ENCODE measurements at regions not wholly inside any gene's neighbourhood (a gene's known extent, or its start where the extent isn't known, plus 50 kb on each side); places are given as distances from the start of the nearest gene placed in this dataset.
"Not testable (repeated sequence)": the region's sequence is repeated elsewhere in the genome, so short reads cannot be mapped to it uniquely, and the experiment has no call there.

- H3K9me2 ChIP-seq (replicated peaks; ENCODE audit: insufficient read depth, low read length); H3K79me2 ChIP-seq (ENCODE audit: low read length); DNase-seq; H3K27me3 ChIP-seq (ENCODE audit: low read length); H4K20me1 ChIP-seq (ENCODE audit: insufficient read depth, low read depth, low read length); H3K4me3 ChIP-seq (ENCODE audit: low read length); H2AFZ ChIP-seq (ENCODE audit: low read length); H3K4me2 ChIP-seq (ENCODE audit: low read depth, low read length, poor library complexity, severe bottlenecking); H3K36me3 ChIP-seq (ENCODE audit: insufficient read depth, low read length); H3K9ac ChIP-seq (ENCODE audit: low read length); H3K27ac ChIP-seq (ENCODE audit: low read length); H3K4me1 ChIP-seq (ENCODE audit: low read length); H3K9me3 ChIP-seq (ENCODE audit: low read length): not testable (repeated sequence)
These were observed 2655.5 kb upstream of the DEFB115 start for GRCh38 chr20:28602006-28602402.

GRCh38 chr20:28602403-28603217 is 2654.9 kb upstream of the DEFB115 start:
- not testable (repeated sequence) for H3K79me2 ChIP-seq (ENCODE audit: low read length); H3K9ac ChIP-seq (ENCODE audit: low read length); H3K4me3 ChIP-seq (ENCODE audit: low read length); H3K9me3 ChIP-seq (ENCODE audit: low read length); DNase-seq; H3K27ac ChIP-seq (ENCODE audit: low read length); H4K20me1 ChIP-seq (ENCODE audit: insufficient read depth, low read depth, low read length); H3K4me1 ChIP-seq (ENCODE audit: low read length); H3K4me2 ChIP-seq (ENCODE audit: low read depth, low read length, poor library complexity, severe bottlenecking); H3K27me3 ChIP-seq (ENCODE audit: low read length); H2AFZ ChIP-seq (ENCODE audit: low read length); H3K9me2 ChIP-seq (replicated peaks; ENCODE audit: insufficient read depth, low read length); H3K36me3 ChIP-seq (ENCODE audit: insufficient read depth, low read length)

- H3K9ac ChIP-seq (ENCODE audit: low read length); H2AFZ ChIP-seq (ENCODE audit: low read length); H3K4me3 ChIP-seq (ENCODE audit: low read length); H4K20me1 ChIP-seq (ENCODE audit: insufficient read depth, low read depth, low read length); DNase-seq; H3K79me2 ChIP-seq (ENCODE audit: low read length); H3K4me2 ChIP-seq (ENCODE audit: low read depth, low read length, poor library complexity, severe bottlenecking); H3K36me3 ChIP-seq (ENCODE audit: insufficient read depth, low read length); H3K27me3 ChIP-seq (ENCODE audit: low read length); H3K4me1 ChIP-seq (ENCODE audit: low read length); H3K9me2 ChIP-seq (replicated peaks; ENCODE audit: insufficient read depth, low read length); H3K27ac ChIP-seq (ENCODE audit: low read length); H3K9me3 ChIP-seq (ENCODE audit: low read length): not testable (repeated sequence)
These were observed 2654.3 kb upstream of the DEFB115 start for GRCh38 chr20:28603218-28603577.

DNA sequence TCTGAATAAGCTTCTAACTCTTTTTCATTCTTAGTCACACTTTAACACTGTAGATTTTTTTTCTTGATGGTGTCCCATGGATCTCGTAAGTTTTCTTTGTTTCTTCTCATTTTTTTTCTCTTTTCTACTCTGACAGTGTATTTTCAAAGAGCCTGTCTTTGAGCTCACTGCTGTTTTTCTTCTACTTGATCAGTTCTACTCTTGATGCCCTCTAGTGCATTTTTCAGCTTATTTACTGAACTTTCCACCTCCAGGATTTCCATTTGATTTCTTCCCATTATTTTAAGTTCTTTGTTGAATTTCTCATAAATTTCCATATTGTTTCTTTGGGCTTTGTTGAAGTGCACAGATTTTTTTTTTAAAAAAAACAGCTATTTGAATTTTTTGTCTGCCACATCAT is 2641.1 kb upstream of the DEFB115 start:
- H3K36me3 ChIP-seq (ENCODE audit: insufficient read depth, low read length): no peaks in the 10 kb centered on the region
- no peaks in the 10 kb centered on the region for H3K27me3 ChIP-seq (ENCODE audit: low read length)
- H3K4me2 ChIP-seq (ENCODE audit: low read depth, low read length, poor library complexity, severe bottlenecking): no peak overlapping the region

GRCh38 chr20:28619956-28620651 is 2637.4 kb upstream of the DEFB115 start:
- not testable (repeated sequence) for H2AFZ ChIP-seq (ENCODE audit: low read length); H3K4me1 ChIP-seq (ENCODE audit: low read length); H3K9me2 ChIP-seq (replicated peaks; ENCODE audit: insufficient read depth, low read length); H3K27me3 ChIP-seq (ENCODE audit: low read length); H3K27ac ChIP-seq (ENCODE audit: low read length); H3K79me2 ChIP-seq (ENCODE audit: low read length); DNase-seq; H4K20me1 ChIP-seq (ENCODE audit: insufficient read depth, low read depth, low read length); H3K9ac ChIP-seq (ENCODE audit: low read length); H3K4me2 ChIP-seq (ENCODE audit: low read depth, low read length, poor library complexity, severe bottlenecking); H3K4me3 ChIP-seq (ENCODE audit: low read length); H3K36me3 ChIP-seq (ENCODE audit: insufficient read depth, low read length)
- peaks cover 30% of the 10 kb centered on the region for H3K9me3 ChIP-seq (ENCODE audit: low read length)

More for the DNA sequence above, 2641.1 kb upstream of the DEFB115 start:
- H4K20me1 ChIP-seq (ENCODE audit: insufficient read depth, low read depth, low read length): no peaks in the 10 kb centered on the region
- H3K9me3 ChIP-seq (ENCODE audit: low read length): peaks cover 48% of the 10 kb centered on the region
- H3K79me2 ChIP-seq (ENCODE audit: low read length): no peaks in the 10 kb centered on the region
- no peak overlapping the region for H3K4me3 ChIP-seq (ENCODE audit: low read length)
- H3K27ac ChIP-seq (ENCODE audit: low read length): no peak overlapping the region
- no peak overlapping the region for H3K9ac ChIP-seq (ENCODE audit: low read length)
- H3K4me1 ChIP-seq (ENCODE audit: low read length): no peaks in the 10 kb centered on the region
- no peaks in the 10 kb centered on the region for H3K9me2 ChIP-seq (replicated peaks; ENCODE audit: insufficient read depth, low read length)
- no peak overlapping the region for H2AFZ ChIP-seq (ENCODE audit: low read length)
- no peak for DNase-seq

DNA sequence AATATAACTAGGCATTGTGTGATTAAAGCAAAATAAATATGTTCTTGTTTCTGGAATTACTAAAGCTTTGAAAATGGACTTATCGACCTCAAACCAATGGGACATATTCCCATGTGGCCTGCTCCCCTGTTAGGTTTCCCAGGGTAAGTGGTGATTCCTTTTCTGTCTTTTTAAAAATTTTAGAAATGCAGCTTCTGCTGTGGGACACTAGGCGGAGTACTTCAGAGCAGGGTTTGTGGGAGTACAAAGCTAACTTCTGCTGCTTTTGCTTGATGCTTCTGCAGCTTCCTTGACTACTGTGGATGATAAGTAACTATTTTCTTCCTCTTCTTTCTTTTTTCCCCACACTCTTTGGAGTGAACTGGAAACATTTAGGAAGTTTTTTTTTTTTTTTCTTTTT is 2632.4 kb upstream of the DEFB115 start:
- not testable (repeated sequence) for H3K36me3 ChIP-seq (ENCODE audit: insufficient read depth, low read length); H3K4me3 ChIP-seq (ENCODE audit: low read length); H4K20me1 ChIP-seq (ENCODE audit: insufficient read depth, low read depth, low read length); H3K27ac ChIP-seq (ENCODE audit: low read length); H3K4me1 ChIP-seq (ENCODE audit: low read length); H2AFZ ChIP-seq (ENCODE audit: low read length); H3K9ac ChIP-seq (ENCODE audit: low read length); H3K27me3 ChIP-seq (ENCODE audit: low read length); H3K9me2 ChIP-seq (replicated peaks; ENCODE audit: insufficient read depth, low read length); H3K9me3 ChIP-seq (ENCODE audit: low read length); H3K4me2 ChIP-seq (ENCODE audit: low read depth, low read length, poor library complexity, severe bottlenecking); DNase-seq; H3K79me2 ChIP-seq (ENCODE audit: low read length)

- H2AFZ ChIP-seq (ENCODE audit: low read length); DNase-seq; H3K36me3 ChIP-seq (ENCODE audit: insufficient read depth, low read length); H3K9me2 ChIP-seq (replicated peaks; ENCODE audit: insufficient read depth, low read length); H3K4me3 ChIP-seq (ENCODE audit: low read length); H4K20me1 ChIP-seq (ENCODE audit: insufficient read depth, low read depth, low read length); H3K4me1 ChIP-seq (ENCODE audit: low read length); H3K9ac ChIP-seq (ENCODE audit: low read length); H3K79me2 ChIP-seq (ENCODE audit: low read length); H3K27ac ChIP-seq (ENCODE audit: low read length); H3K4me2 ChIP-seq (ENCODE audit: low read depth, low read length, poor library complexity, severe bottlenecking); H3K9me3 ChIP-seq (ENCODE audit: low read length); H3K27me3 ChIP-seq (ENCODE audit: low read length): not testable (repeated sequence)
These were observed 2616.6 kb upstream of the DEFB115 start for GRCh38 chr20:28640831-28641230.
